HG03558 (cell line): ENCODE measurements at regions not wholly inside any gene's neighbourhood (a gene's known extent, or its start where the extent isn't known, plus 50 kb on each side); places are given as distances from the start of the nearest gene placed in this dataset.

Source experiments
- ATAC-seq: cut with Tn5 transposase; IDR thresholded peaks from one replicate; pipeline ENCODE4 v1.9.1; 2021; ENCODE audit warnings: moderate number of reproducible peaks; ENCODE audit not compliant: unreplicated experiment; ENCODE audit errors: extremely low read depth

DNA sequence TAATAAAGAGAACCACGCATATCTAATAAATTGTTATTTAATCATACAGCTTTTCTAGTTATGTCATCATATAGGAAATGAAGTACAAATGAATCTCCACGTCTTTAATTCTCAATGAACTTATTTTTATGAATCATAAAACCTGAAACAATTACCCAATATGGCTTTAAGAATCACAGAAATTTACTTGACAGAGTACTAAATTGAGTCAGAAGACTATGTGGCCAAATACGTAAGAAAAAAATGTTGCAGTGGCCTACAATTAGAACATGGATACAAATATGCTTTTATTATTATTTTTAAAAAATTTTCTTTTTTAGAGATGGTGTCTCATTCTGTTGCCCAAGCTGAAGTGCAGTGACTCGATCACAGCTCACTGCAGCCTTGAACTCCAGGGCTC, 584.7 kb upstream of the SLC35B3 start:
- ATAC-seq: no peak

DNA sequence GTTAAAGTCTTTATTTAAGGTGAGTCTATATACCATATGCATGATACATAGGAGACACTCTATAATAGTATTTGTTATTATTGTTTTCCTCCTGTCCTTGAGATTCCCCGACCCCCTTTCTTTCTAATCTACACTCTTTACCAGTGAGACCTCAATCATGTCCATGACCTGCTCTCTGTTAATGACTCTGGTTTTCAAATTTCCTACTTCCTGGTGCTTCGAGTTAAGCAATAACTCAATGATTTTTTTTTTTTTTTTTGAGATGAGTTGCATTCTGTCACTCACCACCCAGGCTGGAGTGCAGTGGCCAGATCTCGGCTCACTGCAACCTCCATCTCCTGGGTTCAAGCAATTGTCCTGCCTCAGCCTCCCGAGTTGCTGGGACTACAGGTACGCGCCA, 574.6 kb upstream of the SLC35B3 start:
- ATAC-seq: no peak

DNA sequence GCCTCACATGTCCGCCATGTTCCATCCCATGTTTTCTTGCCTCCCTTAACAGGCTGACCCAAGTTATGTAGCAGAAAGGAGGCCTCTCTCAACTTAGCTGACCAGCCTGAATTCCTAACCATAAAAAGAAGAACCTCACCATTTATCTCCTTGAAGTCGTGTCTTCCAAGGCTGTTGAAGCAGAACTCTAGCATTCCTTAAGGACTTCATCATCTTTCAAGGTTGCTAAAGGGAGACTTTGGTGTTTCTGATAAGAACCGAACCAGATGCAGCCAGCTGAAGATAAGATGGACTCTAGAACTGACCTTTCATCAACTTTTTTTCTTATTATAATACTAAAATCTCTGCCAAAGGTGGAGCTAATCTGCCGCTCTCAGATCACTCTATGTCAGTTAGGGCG, 571.7 kb upstream of the SLC35B3 start:
- ATAC-seq: no peak

DNA sequence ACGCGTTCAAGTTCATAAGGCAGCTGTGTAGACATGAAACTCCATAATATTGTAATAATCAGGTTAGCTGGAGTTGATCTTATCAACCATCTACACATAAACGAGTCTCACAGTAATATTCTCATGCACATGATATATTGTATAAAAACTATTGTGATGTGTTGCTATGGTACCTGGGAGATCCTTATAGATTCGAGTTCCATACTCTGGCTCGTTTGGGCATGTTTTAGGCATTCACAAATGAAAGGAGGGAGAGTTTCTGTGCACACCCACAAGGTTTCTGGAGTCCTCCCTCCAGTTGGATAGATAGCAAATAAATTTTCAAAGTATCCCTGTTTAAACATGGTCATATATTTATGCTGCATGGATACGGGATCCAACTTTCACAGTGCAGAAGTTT, 567.5 kb upstream of the SLC35B3 start:
- ATAC-seq: no peak

DNA sequence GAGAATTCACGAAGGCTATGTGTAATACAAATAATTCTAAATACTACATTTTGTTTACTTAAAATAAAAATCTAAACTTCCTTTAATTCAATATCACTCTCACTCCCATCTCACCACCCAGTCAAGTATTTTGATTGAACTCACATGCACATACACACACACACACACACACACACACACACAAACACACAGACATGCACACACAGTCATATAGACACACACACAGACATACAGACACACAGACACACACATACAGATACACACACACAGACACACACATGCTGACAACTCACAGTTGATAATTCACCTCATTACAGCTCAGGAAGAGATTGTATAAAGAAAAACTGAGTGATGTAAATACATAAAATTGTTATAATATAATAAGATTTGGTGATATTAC, 559.8 kb upstream of the SLC35B3 start:
- ATAC-seq: no peak

DNA sequence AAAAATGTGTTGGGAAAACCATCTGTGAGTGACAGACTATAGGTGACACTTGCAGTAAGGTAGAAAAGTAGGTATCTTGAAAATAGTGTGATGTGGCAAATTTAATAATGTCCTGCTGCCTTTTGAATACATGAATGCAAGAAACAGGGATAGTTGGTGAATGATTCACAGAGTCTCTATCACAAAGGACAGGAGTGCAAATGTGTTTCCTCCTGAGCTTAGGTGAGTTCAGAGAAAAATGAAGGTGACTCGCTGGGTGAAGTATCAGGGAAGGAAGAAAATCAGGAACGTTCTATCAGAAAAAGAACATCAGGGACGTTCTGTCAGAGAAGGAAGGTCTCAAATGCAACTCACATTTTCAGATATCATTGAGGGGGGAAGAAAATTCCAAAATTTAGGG, 557.8 kb upstream of the SLC35B3 start:
- ATAC-seq: no peak

DNA sequence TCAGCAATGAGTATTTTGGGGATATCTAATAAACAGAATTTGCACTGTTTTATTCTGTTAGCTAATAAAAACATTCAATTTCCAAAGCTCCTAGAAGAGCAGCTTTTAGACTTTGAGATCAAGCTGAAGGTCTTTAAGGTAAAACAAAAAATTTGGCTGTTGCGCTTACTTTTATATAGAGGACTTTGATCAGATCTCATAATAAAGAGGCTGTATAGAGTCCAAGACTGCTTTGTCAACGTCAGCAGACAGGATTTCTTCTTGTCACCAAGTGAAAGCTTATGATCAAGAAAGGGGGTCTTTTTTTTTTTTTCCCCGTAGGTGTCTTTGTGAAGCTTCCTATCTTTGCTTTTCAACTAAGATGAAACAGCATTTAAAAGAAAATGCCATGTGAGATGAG, 556.5 kb upstream of the SLC35B3 start:
- ATAC-seq: no peak

DNA sequence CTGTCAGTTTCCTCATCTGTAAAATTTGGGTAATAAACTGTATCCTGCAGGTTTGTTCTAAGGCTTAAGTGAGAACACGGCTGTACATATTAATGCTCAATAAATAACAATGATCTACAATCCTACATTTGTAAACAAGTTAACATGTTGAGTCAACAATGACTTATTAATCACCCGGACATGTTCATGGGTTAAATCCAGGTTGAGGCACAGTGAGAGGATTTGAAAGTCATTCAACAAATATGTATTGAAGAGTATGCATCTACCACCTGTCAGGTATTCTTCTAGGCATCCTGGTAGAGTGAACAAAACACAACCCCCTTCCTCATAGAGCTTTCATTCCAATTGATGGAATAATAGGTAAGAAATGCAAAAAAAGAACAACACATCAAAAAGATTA, 554.7 kb upstream of the SLC35B3 start:
- no peak for ATAC-seq

DNA sequence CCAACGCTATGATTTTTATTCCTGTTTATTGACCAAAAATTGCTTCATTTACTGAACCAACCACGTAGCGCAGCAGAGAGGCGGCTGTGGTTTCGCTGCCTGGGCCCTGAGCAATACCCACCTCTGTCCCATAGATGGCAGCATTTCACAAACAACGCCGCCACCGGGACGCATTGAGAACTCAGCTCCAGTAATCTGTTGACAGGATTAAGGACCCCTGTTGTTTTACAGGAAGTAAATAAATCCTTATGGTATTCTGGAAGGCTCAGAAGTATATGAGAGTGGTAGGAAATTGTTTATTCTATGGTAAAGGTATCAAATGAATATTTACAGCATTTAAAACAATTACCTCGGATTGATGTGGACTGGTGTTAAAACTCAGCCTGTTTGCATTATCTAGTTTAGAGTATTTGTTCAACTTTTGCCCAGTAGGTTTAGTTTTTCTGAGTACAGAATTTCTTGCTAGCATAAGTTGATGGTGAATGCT, 547.9 kb upstream of the SLC35B3 start:
- no peak for ATAC-seq

DNA sequence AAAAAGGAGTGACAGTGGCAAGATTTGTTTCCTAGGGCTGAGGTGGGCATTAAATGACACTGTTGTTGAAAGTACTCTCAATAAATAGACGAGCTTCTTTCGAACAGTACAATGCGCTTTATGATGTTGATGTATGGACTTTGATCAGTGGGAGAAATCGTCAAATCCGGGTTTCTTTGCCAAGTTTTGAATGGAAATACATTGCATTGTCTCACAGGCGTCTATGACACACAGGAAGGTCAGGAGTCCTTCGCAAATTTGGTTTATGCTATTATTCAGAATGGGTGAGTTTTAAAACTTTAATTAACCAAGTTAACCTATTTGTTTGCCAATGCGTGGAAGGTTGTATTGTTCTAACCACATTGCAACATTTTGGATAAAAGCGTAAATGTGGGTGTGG, 547.3 kb upstream of the SLC35B3 start:
- ATAC-seq: no peak

DNA sequence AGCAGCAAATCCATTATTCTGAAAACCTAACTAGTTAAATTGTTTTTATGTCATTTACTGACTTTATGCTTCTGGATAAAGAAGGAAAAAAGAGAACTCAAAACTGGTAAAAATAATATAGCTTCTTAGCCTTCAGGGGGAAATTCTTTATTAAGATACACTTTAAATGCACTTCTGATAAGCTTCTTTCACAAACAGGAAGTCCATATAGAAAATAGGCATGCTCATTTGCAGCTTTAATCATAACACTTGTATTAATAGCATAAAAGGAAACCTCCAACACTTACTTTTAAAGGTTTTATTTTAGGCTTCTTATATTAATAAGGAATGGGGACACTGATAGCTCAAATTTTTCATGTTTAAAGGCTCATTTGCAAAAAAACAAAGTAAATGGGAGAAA, 538.0 kb upstream of the SLC35B3 start:
- ATAC-seq: no peak

DNA sequence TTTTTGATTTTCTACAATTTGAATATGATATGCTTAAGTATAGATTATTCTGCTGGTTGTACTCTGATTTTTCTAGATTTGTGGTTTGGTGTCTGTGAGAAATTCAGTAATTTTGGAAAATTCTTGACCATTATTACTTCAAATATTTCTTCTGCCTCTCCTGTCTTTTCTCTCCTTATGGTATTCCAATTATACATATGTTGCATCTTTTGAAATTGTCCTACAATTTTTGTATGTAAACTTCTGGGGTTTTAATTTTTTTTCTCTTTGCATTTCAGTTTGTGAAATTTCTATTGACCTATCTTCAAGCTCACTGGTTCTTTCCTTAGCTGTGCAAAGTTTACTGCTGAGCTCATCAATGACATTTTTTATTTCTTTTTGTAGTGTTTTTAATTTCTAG, 534.4 kb upstream of the SLC35B3 start:
- ATAC-seq: no peak

DNA sequence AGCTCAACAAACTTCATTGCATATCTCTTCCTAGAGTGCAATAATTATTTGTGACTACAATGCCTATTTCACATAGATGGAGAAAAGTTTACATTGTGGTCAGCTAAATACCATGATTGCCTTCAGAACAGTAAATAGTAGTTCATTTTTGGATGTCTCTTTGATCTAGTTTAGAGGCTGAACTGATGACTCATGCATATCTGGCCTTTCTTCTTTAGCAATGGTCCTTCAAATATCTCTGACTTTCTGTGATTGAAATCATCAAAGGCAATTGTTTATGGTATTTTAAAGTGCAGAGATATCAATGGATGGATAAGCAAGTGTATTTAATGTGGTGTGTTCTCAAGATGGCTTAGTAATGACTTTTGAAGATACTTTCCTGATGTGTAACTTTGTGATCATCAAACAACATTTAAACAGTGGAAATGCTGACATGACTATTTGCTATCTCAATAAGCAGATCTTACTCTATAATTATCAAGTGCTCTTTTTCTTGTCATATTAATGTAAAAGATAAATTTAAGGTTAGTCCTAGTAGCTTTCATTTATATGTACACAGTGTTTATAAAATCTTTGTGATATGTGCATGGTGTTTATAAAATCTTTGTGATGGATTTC, 523.7 kb upstream of the SLC35B3 start:
- ATAC-seq: no peak

DNA sequence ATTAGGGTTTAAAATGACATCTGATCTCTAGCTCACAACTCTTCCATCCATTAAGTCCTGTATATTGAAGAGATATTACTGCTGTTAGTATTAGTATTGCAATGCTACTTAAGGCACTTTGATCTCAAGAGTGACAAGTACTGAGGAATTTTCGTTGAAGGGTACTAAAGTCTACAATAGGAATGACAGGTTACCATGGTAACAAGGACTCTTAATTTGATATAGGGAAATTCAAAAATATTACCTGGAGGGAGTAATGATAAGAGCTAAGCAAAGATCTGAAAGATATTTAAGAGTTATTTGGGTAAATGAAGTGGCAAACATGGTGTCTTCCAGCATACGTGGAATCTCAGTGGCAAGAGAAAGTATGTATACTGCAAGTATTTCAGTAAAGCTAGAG, 518.0 kb upstream of the SLC35B3 start:
- ATAC-seq: no peak

DNA sequence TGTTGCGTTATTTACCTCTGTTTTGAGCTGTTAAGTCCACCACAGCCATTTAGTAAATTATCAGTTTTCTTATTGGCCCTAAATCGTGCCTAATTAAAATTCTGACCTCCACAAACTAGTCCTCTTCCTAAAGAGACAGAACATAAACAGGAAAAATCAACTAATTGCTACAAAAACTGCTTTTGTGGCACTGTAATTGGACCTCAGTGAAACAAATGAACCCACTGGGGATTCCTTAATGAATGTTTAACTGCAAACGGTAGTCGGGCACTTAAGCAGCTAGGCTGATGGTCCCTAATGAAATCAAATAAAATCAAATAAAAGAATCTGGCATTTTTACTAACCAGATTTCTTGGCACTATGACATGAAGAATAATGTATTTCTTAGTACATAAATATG, 513.4 kb upstream of the SLC35B3 start:
- no peak for ATAC-seq

DNA sequence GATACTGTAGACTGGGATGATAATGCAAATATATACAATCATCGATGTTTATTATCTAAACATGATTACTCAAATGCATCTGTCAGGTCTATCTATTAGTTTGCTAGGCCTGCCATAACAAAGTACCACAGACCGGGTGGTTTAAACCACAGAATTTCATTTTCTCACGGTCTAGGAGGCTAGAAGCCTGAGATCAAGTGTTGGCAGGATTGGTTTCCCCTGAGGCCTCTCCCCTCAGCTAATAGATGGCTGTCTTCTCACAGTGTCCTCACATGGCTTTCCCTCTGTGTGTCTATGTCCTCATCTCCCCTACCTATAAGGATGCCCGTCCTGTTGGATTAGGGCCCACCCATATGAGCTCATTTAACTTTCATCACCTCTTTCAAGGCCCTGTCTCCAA, 512.6 kb upstream of the SLC35B3 start:
- no peak for ATAC-seq

DNA sequence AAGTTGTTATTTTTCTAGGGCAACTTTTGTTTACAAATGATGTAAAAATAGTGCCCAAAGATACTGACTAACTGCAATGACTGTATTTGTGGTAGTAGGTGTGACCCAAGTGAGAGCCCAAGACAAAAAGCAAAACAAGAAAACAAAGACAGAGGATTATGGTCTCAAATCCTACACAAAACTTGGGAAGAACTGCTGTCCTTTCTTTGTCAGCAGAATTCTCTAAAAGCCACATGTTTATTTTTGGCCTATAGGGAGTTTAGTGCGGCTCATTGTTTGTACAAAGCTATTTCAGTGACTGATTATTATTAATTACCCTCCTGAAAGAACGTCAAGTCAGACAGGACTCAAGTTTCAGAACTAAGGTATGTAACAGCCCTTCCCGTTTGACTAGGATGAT, 509.2 kb upstream of the SLC35B3 start:
- no peak for ATAC-seq

DNA sequence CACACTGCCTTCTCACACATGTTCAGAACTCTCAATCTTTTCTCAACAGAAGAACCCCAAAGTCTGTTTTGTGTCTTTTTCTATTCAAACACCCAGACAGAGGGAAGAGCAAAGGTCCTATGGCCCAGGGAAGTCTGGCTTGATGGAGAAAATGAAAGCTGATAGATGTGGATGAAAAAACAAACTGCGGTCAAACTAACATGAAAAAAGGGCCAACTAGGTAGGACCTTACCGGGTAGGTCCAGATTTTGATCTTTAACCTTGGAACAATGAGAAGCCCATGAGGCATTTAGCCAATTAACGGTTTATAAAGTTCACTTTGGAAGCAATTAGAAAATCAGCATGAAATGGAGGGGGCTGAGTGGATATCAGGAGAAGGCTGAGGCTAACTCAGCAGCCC, 507.7 kb upstream of the SLC35B3 start:
- ATAC-seq: no peak

DNA sequence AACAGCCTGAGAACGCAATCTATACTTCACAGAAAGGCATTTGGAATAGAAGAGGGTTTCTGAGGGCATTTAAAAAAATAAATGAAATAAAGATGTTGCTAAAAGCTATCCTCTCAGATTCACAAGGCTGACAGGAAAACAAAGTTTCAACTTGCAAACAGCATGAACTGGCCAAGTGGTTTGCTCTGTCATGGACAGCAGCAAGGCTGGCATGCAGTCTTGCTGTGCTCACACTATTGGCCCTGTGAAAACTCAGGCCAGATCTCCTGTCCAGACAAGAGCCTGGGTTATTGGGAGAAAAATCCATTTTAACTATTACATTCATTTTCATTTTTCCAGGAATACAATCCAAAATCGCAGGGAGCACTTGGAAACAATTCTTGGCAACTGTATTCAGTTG, 506.2 kb upstream of the SLC35B3 start:
- ATAC-seq: no peak

DNA sequence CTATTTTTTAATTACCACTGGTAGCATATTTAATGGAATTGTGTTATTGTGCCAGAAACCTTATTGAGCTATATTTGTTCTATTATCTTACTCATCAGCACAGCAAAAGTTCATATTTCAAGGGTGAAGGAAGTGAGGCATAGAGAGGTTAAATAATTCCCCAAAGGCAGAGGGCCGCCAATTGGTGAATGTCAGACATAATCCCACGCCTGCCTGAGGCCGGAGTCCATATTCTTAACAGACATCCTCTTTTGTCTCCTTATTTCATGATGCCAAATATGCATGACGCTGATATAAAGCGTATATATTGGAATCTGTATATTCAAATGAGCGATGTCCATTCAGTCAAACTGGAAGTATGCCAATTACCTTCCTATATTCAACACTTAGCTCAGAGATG, 505.0 kb upstream of the SLC35B3 start:
- no peak for ATAC-seq

DNA sequence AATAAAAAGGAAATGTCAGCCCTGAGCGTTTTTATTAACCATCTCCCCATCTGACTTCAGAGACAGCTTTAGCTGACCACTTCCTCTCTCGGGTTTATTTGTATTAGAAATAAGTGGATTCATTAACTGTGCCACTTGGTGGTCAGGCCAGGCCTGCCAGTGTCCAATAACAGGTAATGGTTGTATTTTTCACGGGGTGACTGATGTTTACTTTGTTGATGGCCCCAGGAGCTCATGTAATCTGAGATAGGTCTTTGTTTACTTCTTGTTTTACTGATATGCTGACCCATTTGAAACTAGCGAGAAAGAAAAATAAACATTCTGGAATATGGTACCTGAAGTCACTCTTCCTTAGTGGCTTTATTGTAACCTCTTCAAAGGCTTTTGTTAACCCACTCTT, 504.3 kb upstream of the SLC35B3 start:
- ATAC-seq: no peak

DNA sequence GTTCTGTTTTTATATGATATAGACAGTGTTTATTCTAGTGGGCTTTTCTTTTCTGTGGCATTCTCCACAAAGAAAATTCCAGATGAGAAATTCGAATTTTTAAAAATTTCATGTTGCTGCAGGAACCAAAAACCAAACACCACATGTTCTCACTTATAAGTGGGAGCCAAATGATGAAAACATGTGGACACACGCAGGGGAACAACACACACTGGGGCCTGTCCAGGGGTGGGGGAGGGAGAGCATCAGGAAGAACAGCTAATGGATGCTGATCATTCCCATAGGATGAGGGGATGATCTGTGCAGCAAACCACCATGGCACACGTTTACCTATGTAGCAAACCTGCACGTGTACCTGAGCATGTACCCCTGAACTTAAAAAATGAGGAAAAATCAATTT, 499.0 kb upstream of the SLC35B3 start:
- no peak for ATAC-seq

DNA sequence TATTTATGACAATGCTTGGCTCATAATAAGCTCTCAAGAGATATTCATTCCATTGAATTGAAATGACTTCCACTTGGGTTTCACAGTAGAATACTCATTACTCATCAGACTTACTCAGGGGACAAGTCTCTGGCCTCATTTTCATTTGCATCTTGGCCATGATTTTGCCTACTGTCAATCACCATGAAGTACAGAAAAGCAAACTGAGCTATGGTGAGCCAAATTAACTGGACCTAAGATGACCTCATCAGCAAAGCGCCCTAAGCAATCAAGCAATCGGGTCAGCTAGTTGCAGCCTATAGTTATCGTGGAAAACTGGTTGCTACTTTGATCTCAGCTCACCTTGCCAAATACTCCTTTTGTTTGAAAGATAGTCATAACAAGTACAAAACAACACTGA, 494.7 kb upstream of the SLC35B3 start:
- no peak for ATAC-seq
